DMS114 treated with DMSO at 0.1 percent for 48 hours (cell line): ENCODE measurements at regions not wholly inside any gene's neighbourhood (a gene's known extent, or its start where the extent isn't known, plus 50 kb on each side); places are given as distances from the start of the nearest gene placed in this dataset.
"Not testable (repeated sequence)": the region's sequence is repeated elsewhere in the genome, so short reads cannot be mapped to it uniquely, and the experiment has no call there.

ENCODE experiments used
- DNase-seq: peaks from one replicate; lab custom pipeline; 2025; ENCODE audit not compliant: unreplicated experiment; lab: John Stamatoyannopoulos, UW

DNA sequence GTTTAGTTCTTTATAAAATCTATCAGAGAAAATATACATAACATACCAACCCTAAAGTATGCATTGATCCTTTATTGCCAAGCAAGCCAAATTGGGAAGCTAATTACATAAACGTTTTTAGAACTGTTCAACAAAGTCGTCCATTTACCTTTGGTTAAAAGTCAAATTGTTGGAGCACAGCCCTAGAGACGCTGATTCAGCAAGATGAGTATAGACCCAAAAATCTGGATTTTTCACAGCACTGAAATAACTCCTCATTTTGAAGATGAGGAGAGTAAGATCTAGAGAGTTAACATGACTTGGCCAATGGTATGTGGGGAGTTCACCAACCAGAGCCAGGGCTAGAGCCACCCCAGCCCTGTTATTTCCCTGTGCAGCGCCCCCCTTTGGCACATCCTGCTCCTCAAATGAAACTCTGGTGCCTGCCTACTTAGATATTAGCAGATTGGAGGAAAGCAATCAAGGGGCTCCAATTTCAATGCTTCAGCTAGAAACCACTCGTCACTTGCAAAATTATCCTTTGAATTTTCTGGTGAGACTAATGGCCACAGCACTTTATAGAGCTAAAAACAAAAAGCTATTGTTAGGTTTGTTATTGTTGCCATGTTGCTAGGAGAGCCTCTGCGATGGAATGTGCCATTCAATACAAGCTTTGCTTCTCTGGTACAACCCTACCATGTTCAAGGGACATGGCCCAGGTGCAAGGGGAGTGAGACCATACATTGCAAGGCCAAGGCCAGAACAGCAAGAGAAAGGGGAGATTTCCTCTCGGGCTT is 132.6 kb upstream of the ZEB1 start:
- DNase-seq, result no peak

- DNase-seq, result no peak
Observed at GRCh38 chr10:31187182-31187581, 131.8 kb upstream of the ZEB1 start.

- no peak for DNase-seq
Observed at GRCh38 chr10:31187607-31188210, 131.3 kb upstream of the ZEB1 start.

DNA sequence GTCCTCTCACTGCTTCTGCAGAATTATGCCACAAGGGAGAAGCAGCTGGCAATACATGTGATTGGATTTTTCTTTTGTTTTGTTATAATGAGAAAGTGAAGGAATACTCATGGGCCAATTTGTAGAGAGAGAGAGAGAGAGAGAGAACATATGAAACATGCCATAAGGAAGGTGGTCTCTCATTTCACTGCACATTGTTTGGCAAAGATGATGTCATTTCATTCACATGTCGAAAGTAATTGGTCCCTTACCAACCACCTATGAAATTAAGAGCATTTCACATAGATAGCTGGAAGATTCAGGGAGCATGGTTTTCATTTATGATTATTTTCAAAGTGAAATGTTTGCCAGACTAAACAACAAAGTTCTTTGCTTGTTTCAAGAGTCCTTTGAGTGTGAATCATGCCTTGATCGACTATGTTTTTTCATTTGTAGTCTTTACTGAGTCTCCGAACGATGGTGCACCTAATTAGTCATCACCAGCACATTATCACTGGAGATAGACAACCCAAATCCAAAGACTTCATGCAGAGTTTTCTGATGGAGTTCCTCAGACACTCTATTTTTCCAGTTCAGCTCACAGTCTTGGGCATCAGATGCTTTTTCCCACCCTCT is 130.1 kb upstream of the ZEB1 start:
- no peak for DNase-seq

GRCh38 chr10:31190488-31190887 is 128.5 kb upstream of the ZEB1 start:
- DNase-seq, result no peak

DNA sequence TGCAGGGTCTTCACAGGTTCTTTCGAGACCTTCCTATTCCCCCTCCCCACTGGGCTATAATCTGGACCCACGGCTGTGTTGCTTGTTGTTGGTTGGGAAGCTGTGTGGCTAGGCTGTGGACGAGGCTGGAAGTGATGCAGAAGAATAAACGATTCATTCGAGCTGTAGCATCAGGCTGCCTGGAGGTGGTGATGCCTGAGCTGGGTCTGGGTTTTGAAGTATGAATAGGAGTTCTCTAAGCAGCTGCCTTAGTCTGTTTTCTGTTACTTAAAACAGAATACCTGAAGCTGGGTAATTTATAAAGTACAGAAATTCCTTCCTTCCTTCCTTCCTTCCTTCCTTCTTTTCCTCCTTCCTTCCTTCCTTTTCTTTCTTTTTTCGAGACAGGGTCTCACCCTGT is 126.5 kb upstream of the ZEB1 start:
- no peak for DNase-seq

- DNase-seq, result no peak
Observed at GRCh38 chr10:31194986-31195385, 124.0 kb upstream of the ZEB1 start.

- no peak for DNase-seq
Observed at GRCh38 chr10:31197886-31198285, 121.1 kb upstream of the ZEB1 start.

DNA sequence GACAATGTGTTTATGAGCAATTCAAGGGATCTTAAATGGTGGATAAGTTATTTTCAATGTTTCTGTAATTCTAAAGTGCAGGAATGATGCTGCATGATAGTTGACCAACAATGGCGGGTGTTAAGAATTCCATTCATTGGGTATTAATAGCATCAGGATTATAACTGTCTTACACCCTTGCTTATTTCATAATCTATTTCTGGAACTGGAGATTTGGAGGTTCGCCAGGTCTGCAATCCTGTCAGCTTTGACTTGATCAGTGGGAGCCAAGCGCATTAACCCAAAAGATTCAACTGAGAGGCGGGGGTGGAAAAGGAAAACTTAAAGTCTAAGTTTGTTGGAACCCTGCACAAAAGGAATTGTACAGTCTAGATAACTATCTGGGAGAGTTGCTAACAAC is 114.9 kb upstream of the ZEB1 start:
- DNase-seq, result no peak

GRCh38 chr10:31207636-31208035 is 111.4 kb upstream of the ZEB1 start:
- no peak for DNase-seq

DNA sequence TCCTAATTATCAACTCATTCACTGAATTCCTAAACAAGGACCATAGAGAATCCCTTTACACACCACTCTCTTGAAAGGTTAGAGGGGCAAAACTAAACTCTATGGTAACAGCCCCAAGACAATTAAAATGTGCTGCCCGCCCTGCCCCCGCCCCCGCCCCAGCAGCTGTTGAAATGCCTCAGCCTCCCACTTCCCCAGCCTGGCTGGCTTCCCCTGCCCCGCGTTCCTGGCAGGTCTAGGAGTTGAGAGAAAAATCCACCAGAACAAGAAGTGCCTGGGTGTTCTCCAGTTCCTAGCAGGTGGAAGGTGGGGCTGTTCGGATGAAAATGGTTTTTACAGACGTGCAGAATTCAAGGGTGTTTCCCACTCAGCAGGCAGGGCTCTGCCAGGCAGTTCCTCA is 109.5 kb upstream of the ZEB1 start:
- no peak for DNase-seq

- no peak for DNase-seq
Observed at GRCh38 chr10:31210190-31210589, 108.8 kb upstream of the ZEB1 start.

- no peak for DNase-seq
Observed at GRCh38 chr10:31213959-31214358, 105.1 kb upstream of the ZEB1 start.

DNA sequence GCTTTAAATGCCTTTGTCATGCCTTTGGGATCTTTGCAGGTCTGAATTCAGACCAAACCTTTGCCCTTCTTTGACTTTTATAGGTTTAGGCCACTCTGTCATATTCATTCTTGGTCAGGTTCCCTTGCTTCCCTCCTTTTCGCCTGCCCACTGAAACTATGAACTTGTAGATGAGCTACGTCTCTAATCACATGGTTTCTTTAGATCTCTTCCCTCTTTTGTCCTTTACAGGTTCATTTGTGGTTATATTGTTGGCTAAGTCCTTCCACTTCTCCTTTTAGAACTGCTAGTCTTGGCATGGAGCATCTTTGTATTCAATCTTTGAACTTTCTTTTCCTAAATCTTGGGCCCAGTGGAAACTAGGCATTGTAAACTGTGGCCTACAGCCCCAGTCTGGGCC is 104.0 kb upstream of the ZEB1 start:
- no peak for DNase-seq

DNA sequence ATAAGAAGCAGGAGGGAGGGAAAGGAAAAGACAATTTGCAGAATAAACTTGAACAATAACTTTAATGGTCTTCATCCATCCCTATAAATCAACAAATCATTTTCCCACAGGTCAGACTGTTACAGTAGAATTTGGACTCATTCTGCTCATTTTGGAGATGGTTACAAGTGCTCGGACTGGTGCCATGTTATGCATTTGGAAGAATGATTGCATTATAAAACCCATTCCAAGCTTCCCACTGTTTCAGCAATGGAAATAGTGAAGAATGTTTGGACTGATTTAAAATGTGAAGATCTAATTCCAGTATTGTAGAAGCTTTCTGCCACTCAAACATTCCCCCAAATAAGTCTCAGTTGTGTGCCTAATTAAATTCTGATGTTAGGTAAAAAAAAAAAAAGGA is 99.7 kb upstream of the ZEB1 start:
- DNase-seq, result no peak

GRCh38 chr10:31228780-31229179 is 90.2 kb upstream of the ZEB1 start:
- not testable (repeated sequence) for DNase-seq

DNA sequence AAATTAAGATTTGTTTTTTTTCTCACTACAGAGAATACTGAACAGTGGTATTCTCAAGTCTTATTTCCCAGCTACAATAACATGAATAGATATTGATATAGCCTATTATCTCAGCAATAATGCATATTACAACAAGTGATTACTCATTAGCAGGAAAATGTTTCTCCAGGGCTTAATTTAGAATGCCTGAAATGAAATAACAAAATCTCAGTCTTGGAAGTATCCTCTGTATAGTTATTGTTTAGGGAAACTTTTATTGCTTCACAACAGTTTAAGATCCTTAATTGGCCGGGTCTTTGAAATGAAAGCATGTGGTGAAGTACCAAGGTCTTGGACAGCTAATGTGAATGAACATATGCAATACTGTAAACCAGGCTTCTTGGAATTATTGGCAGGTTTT is 79.1 kb upstream of the ZEB1 start:
- no peak for DNase-seq

DNA sequence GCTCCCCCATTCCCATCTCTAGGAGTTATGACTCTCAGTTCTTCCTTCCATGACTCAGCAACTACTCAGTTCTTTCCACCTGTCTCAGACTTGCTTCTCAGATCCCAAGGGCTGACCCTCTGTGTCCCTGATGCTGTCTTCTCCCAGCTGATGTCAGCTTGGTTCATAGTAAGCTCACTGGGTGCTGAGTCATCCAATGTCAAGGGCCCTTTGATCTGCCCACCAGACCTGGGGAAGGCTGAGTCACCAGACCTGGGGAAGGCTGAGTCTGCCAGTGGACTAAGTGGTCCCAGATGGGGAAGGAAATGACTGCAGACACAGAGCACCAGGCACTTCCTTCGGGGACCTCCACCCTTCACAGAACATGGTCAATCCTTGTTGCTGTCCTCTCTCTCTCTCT is 76.1 kb upstream of the ZEB1 start:
- no peak for DNase-seq

- DNase-seq, result not testable (repeated sequence)
Observed at GRCh38 chr10:31251118-31251517, 67.9 kb upstream of the ZEB1 start.

- DNase-seq, result no peak
Observed at GRCh38 chr10:31253237-31253636, 65.8 kb upstream of the ZEB1 start.

GRCh38 chr10:31261511-31262311 is 57.3 kb upstream of the ZEB1 start:
- DNase-seq, result no peak

GRCh38 chr10:31262672-31263071 is 56.3 kb upstream of the ZEB1 start:
- DNase-seq, result no peak
